GM12878 (cell line): ENCODE measurements at regions not wholly inside any gene's neighbourhood (a gene's known extent, or its start where the extent isn't known, plus 50 kb on each side); places are given as distances from the start of the nearest gene placed in this dataset.
"Not testable (repeated sequence)": the region's sequence is repeated elsewhere in the genome, so short reads cannot be mapped to it uniquely, and the experiment has no call there.

Experiments used
- ATAC-seq: fragments of 200-7000 bp; cut with Tn5 transposase; 3 replicates; pipeline ENCODE4 v1.9.1; 2020; ENCODE audit warnings: mild to moderate bottlenecking, moderate library complexity
- BruUV-seq: library from RNA; stranded (reverse); fragments of 400-500 nt; replicated peaks from 2 replicates; lab custom pipeline; 2021; lab: Mats Ljungman, UMichigan
- CTCF ChIA-PET: fragments of 300-600 bp; sonication (Branson Sonifier 250); formaldehyde crosslinking; extraction: SDS; loops from one replicate; lab custom pipeline; 2021; ENCODE audit warnings: inconsistent platforms; lab: Yijun Ruan, JAX
- POLR2A ChIA-PET: fragments of 350-600 bp; formaldehyde crosslinking; extraction: SDS; loops from one replicate; lab custom pipeline; 2021; ENCODE audit warnings: inconsistent platforms; lab: Charles Lee
- RAD21 ChIA-PET: fragments of 300-600 bp; sonication (Branson Sonifier 250); formaldehyde crosslinking; loops from one replicate; lab custom pipeline; 2023; ENCODE audit warnings: antibody characterized with exemption; ENCODE audit not compliant: unreplicated experiment; lab: Charles Lee
- SMC1A ChIA-PET: fragments of 300-600 bp; sonication (Branson Sonifier 250); formaldehyde crosslinking; loops from one replicate; lab custom pipeline; 2023; ENCODE audit not compliant: unreplicated experiment, uncharacterized antibody; lab: Charles Lee
- DNase-seq: peaks from one replicate; pipeline ENCODE4 v3.0.0-alpha.2; 2011; ENCODE audit warnings: low read depth, low spot score
- FAIRE-seq: peaks from 3 replicates; lab custom pipeline; 2011; peaks lifted over from hg19 to GRCh38; lab: Jason Lieb, UNC
- H2AFZ ChIP-seq: 2 replicates; pipeline ENCODE4 v1.6.0; 2011; ENCODE audit warnings: low read depth, low read length, control low read depth; ENCODE audit not compliant: control insufficient read depth
- H3K27ac ChIP-seq: 2 replicates; pipeline ENCODE4 v1.5.1; 2011; ENCODE audit warnings: control low read depth; ENCODE audit not compliant: control insufficient read depth, insufficient read depth
- H3K27me3 ChIP-seq, 2 experiments: replicated peaks in 1 of 2; 2 replicates each; pipeline versions ENCODE4 v1.6.0 to v1.6.1; 2011; ENCODE audit warnings: low read length in 1 of 2; ENCODE audit not compliant: control insufficient read depth in 2 of 2, insufficient read depth in 2 of 2
- H3K36me3 ChIP-seq, 2 experiments: 2 replicates each; pipeline ENCODE4 v1.5.1; 2011; ENCODE audit warnings: low read length in 1 of 2; ENCODE audit not compliant: control insufficient read depth in 2 of 2, insufficient read depth in 2 of 2
- H3K4me1 ChIP-seq: 2 replicates; pipeline ENCODE4 v1.6.1; 2011; ENCODE audit warnings: mild to moderate bottlenecking, low read length, moderate library complexity, mixed read lengths; ENCODE audit not compliant: control insufficient read depth, insufficient read depth
- H3K4me2 ChIP-seq: 2 replicates; pipeline ENCODE4 v1.6.0; 2011; ENCODE audit warnings: control low read depth; ENCODE audit not compliant: control insufficient read depth, insufficient read depth
- H3K4me3 ChIP-seq: fragments of 200-600 bp; sonication (generic); 2 replicates; pipeline ENCODE4 v1.5.1; 2016
- H3K79me2 ChIP-seq: 2 replicates; pipeline ENCODE4 v1.6.0; 2011; ENCODE audit warnings: low read length; ENCODE audit not compliant: control insufficient read depth, insufficient read depth
- H3K9ac ChIP-seq: 2 replicates; pipeline ENCODE4 v1.8.0; 2011; ENCODE audit warnings: low read length, control low read depth, mixed read lengths; ENCODE audit not compliant: control insufficient read depth, insufficient read depth
- H3K9me3 ChIP-seq: replicated peaks from 3 replicates; pipeline ENCODE4 v1.5.1; 2011; ENCODE audit warnings: mild to moderate bottlenecking, low read length; ENCODE audit not compliant: control insufficient read depth, insufficient read depth
- H4K20me1 ChIP-seq: 2 replicates; pipeline ENCODE4 v1.6.0; 2011; ENCODE audit not compliant: control insufficient read depth, insufficient read depth
- SIN3A ChIP-seq: IDR thresholded peaks from 2 replicates; pipeline ENCODE4 v1.6.1; 2012; ENCODE audit warnings: low read depth, low read length, improper control_type of control experiment
- WRNIP1 ChIP-seq: IDR thresholded peaks from 2 replicates; pipeline ENCODE4 v1.6.1; 2011; ENCODE audit warnings: low read depth, low read length, improper control_type of control experiment, borderline replicate concordance
- WGBS: methylation state at CpG from one replicate; pipeline ENCODE4 v1.1.6; 2016; ENCODE audit warnings: low lambda C conversion rate; ENCODE audit not compliant: insufficient replicate concordance, insufficient coverage; ENCODE audit errors: missing lambda C conversion rate; 5-methylcytosine and 5-hydroxymethylcytosine counted together
- in situ Hi-C: fragments of 300-500 bp; cut with MboI; formaldehyde crosslinking; loops from 9 replicates; pipeline ENCODE4 v1.14.3; 2018; ENCODE audit warnings: mixed read lengths
- intact Hi-C: fragments of 100-400 bp; cut with micrococcal nuclease; formaldehyde crosslinking; loops from one replicate; pipeline ENCODE4 v1.14.2; 2022; ENCODE audit not compliant: unreplicated experiment
- TF ChIP-seq, protein P1 (sequence below): IDR thresholded peaks from 2 replicates; pipeline ENCODE4 v1.6.1; 2012; ENCODE audit warnings: improper control_type of control experiment, low read depth, low read length; ENCODE audit not compliant: insufficient replicate concordance
- TF ChIP-seq, protein P2 (sequence below): IDR thresholded peaks from 2 replicates; pipeline ENCODE4 v1.6.1; 2011; ENCODE audit warnings: mild to moderate bottlenecking, low read depth, low read length, moderate library complexity; ENCODE audit not compliant: insufficient replicate concordance

DNA sequence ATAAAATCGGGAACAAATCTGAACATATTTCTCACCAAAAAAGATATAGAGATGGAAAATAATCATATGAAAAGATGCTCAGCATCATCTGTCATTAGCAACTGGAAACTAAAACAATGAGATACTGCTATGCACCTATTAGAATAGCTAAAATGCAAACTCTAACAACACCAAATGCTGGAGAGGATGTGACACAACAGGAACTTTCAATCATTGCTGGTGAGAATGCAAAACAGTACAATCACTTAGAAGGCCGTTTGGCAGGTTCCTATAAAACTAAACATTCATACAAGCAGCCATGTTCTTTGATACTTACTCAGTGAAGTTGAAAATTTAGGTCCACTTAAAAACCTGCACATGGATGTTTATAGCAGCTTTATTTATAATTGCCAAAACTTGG is 67.0 kb downstream of the FAM50B start (continued):
- TF ChIP-seq, protein P1, sequence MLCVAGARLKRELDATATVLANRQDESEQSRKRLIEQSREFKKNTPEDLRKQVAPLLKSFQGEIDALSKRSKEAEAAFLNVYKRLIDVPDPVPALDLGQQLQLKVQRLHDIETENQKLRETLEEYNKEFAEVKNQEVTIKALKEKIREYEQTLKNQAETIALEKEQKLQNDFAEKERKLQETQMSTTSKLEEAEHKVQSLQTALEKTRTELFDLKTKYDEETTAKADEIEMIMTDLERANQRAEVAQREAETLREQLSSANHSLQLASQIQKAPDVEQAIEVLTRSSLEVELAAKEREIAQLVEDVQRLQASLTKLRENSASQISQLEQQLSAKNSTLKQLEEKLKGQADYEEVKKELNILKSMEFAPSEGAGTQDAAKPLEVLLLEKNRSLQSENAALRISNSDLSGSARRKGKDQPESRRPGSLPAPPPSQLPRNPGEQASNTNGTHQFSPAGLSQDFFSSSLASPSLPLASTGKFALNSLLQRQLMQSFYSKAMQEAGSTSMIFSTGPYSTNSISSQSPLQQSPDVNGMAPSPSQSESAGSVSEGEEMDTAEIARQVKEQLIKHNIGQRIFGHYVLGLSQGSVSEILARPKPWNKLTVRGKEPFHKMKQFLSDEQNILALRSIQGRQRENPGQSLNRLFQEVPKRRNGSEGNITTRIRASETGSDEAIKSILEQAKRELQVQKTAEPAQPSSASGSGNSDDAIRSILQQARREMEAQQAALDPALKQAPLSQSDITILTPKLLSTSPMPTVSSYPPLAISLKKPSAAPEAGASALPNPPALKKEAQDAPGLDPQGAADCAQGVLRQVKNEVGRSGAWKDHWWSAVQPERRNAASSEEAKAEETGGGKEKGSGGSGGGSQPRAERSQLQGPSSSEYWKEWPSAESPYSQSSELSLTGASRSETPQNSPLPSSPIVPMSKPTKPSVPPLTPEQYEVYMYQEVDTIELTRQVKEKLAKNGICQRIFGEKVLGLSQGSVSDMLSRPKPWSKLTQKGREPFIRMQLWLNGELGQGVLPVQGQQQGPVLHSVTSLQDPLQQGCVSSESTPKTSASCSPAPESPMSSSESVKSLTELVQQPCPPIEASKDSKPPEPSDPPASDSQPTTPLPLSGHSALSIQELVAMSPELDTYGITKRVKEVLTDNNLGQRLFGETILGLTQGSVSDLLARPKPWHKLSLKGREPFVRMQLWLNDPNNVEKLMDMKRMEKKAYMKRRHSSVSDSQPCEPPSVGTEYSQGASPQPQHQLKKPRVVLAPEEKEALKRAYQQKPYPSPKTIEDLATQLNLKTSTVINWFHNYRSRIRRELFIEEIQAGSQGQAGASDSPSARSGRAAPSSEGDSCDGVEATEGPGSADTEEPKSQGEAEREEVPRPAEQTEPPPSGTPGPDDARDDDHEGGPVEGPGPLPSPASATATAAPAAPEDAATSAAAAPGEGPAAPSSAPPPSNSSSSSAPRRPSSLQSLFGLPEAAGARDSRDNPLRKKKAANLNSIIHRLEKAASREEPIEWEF, result no peak
- TF ChIP-seq SIN3A (no peak), WRNIP1 (no peak)
- TF ChIP-seq, protein P2, sequence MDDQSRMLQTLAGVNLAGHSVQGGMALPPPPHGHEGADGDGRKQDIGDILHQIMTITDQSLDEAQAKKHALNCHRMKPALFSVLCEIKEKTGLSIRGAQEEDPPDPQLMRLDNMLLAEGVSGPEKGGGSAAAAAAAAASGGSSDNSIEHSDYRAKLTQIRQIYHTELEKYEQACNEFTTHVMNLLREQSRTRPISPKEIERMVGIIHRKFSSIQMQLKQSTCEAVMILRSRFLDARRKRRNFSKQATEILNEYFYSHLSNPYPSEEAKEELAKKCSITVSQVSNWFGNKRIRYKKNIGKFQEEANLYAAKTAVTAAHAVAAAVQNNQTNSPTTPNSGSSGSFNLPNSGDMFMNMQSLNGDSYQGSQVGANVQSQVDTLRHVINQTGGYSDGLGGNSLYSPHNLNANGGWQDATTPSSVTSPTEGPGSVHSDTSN, result no peak
- TF ChIP-seq, all 136 proteins: peak for 0

DNA sequence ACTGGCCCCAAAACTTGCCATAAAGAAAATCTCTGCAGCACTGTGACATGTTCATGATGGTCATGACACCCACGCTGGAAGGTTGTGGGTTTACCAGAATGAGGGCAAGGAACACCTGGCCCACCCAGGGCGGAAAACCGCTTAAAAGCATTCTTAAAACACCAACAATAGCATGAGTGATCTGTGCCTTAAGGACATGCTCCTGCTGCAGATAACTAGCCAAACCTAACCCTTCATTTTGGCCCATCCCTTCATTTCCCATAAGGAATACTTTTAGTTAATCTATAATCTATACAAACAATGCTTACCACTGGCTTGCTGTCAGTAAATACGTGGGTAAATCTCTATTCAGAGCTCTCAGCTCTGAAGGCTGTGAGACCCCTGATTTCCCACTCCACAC is 67.6 kb downstream of the FAM50B start:
- BruUV-seq, DNase-seq, intact Hi-C loops, H3K27ac ChIP-seq, SMC1A ChIA-PET, H3K4me1 ChIP-seq, in situ Hi-C loops, H3K4me3 ChIP-seq, H3K27me3 ChIP-seq, H2AFZ ChIP-seq, ATAC-seq, H4K20me1 ChIP-seq, CTCF ChIA-PET, RAD21 ChIA-PET, H3K4me2 ChIP-seq, FAIRE-seq, H3K79me2 ChIP-seq, H3K9ac ChIP-seq, H3K36me3 ChIP-seq, POLR2A ChIA-PET, H3K9me3 ChIP-seq: not testable (repeated sequence)
- 66% methylated on average over 4 of the region's 4 CpGs for WGBS
